ENCODE measurements at regions not wholly inside any gene's neighbourhood (a gene's known extent, or its start where the extent isn't known, plus 50 kb on each side); places are given as distances from the start of the nearest gene placed in this dataset.

DNA sequence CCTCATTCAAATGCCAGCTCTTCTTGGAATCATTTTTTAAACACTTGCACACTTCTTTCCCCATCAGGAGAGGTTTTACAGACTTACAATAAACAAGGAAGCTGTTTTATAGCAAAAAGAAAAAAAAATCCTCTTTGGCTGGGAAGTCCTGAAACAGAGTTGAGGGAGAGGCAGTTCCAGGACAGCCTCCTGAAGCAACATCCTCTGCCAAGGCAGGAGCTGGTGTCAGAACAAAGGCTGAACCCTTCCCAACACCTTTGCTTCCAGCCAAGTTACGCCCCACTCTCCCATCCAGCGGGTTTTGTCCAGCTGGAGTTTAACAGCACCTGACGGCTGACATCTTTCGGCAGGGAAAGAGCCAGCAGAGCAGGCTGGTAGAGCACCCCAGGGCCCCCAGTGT, 287.8 kb downstream of the RRAGC start:
- H3K27me3 Mint-ChIP-seq (ENCODE audit: low read depth): peaks cover 17% of the 10 kb centered on the region
- Histone ChIP-seq H3K56ac (ENCODE audit: insufficient read length, low read depth, low read length) (no peak overlapping the region), H2BK12ac (ENCODE audit: insufficient read length, low read depth, low read length) (no peak overlapping the region), H3K27me3 (ENCODE audit: insufficient read depth, low read length) (no peaks in the 10 kb centered on the region), H2BK120ac (ENCODE audit: low read depth, low read length, poor library complexity, severe bottlenecking) (no peak overlapping the region), H3K23ac (ENCODE audit: insufficient read length, low read depth, low read length) (no peak overlapping the region), H2AK5ac (ENCODE audit: insufficient read length, low read length) (no peak overlapping the region), H3K18ac (ENCODE audit: insufficient read length, low read depth, low read length) (no peak overlapping the region), H2BK20ac (ENCODE audit: low read depth, low read length, poor library complexity, severe bottlenecking) (no peak overlapping the region), H4K91ac (ENCODE audit: insufficient read length, low read depth, low read length) (no peak overlapping the region), H3K4me1 (ENCODE audit: insufficient read depth, low read length) (no peaks in the 10 kb centered on the region), H3K4ac (ENCODE audit: low read depth, low read length) (no peak overlapping the region), H2BK15ac (ENCODE audit: low read depth, low read length) (no peak overlapping the region), H3K9me3 (ENCODE audit: control insufficient read depth, low read depth, low read length) (no peaks in the 10 kb centered on the region), H2AFZ (ENCODE audit: low read length) (no peak overlapping the region), H2BK5ac (ENCODE audit: insufficient read length, low read length) (no peak overlapping the region), H3K27ac (ENCODE audit: insufficient read length, low read depth, low read length) (no peak overlapping the region), H4K8ac (replicated peaks; ENCODE audit: insufficient read length, low read depth, low read length) (no peak overlapping the region), H3K79me1 (ENCODE audit: insufficient read depth, low read depth, low read length, poor library complexity, severe bottlenecking) (no peaks in the 10 kb centered on the region), H4K5ac (ENCODE audit: insufficient read length, low read depth, low read length) (no peak overlapping the region), H4K20me1 (ENCODE audit: control insufficient read depth, insufficient read depth, insufficient read length) (no peaks in the 10 kb centered on the region), H3K14ac (ENCODE audit: insufficient read depth, low read length) (no peak overlapping the region), H3K9ac (ENCODE audit: extremely low read depth, insufficient read length, low read length) (no peak overlapping the region), H3K23me2 (ENCODE audit: insufficient read length, low read depth, low read length, poor library complexity, severe bottlenecking) (no peaks in the 10 kb centered on the region), H3K79me2 (ENCODE audit: insufficient read depth, low read length) (no peaks in the 10 kb centered on the region), H3K4me2 (ENCODE audit: insufficient read depth, insufficient read length, low read length) (no peak overlapping the region), H3T11ph (ENCODE audit: low read length) (no peak overlapping the region)
- no peaks in the 10 kb centered on the region for H3K36me3 Mint-ChIP-seq (ENCODE audit: insufficient read depth in 1 of 3, low read depth in 3 of 3)
- TF ChIP-seq, protein P1, sequence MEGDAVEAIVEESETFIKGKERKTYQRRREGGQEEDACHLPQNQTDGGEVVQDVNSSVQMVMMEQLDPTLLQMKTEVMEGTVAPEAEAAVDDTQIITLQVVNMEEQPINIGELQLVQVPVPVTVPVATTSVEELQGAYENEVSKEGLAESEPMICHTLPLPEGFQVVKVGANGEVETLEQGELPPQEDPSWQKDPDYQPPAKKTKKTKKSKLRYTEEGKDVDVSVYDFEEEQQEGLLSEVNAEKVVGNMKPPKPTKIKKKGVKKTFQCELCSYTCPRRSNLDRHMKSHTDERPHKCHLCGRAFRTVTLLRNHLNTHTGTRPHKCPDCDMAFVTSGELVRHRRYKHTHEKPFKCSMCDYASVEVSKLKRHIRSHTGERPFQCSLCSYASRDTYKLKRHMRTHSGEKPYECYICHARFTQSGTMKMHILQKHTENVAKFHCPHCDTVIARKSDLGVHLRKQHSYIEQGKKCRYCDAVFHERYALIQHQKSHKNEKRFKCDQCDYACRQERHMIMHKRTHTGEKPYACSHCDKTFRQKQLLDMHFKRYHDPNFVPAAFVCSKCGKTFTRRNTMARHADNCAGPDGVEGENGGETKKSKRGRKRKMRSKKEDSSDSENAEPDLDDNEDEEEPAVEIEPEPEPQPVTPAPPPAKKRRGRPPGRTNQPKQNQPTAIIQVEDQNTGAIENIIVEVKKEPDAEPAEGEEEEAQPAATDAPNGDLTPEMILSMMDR (conservative IDR thresholded peaks at IDR 0.05): no peak
- no peak overlapping the region for H3K4me3 Mint-ChIP-seq
- H3K4me1 Mint-ChIP-seq: peaks cover 2 to 9% of the 10 kb centered on the region in 2 experiments; a peak in 2 of 4 replicates
- no peak for DNase-seq
- H3K27ac Mint-ChIP-seq: no peak overlapping the region
- no peaks in the 10 kb centered on the region for H3K9me3 Mint-ChIP-seq
- no CpG with 5 or more reads among the region's 4 CpGs for WGBS (ENCODE audit: extremely low coverage, insufficient read length, low lambda C conversion rate)

Data from H9 (cell line).